MM.1S (cell line): ENCODE measurements at regions not wholly inside any gene's neighbourhood (a gene's known extent, or its start where the extent isn't known, plus 50 kb on each side); places are given as distances from the start of the nearest gene placed in this dataset.

ENCODE experiments used
- DNase-seq: peaks from one replicate; pipeline ENCODE4 v3.0.0-alpha.2; 2015
- H2AFZ ChIP-seq: fragments of 300-600 bp; sonication (generic); 2 replicates; pipeline ENCODE4 v1.6.0; 2016; ENCODE audit warnings: antibody characterized with exemption, low read length
- H3F3A ChIP-seq: fragments of 300-600 bp; sonication (generic); 2 replicates; pipeline ENCODE4 v1.6.1; 2016; ENCODE audit warnings: mild to moderate bottlenecking, antibody characterized with exemption, low read length, moderate library complexity, mixed read lengths; ENCODE audit not compliant: insufficient read depth
- H3K27ac ChIP-seq: fragments of 300-600 bp; sonication (generic); 2 replicates; pipeline ENCODE4 v1.5.1; 2016; ENCODE audit warnings: mild to moderate bottlenecking, low read length
- H3K27me3 ChIP-seq: fragments of 300-600 bp; sonication (generic); replicated peaks from 2 replicates; pipeline ENCODE4 v1.6.0; 2016; ENCODE audit warnings: low read length; ENCODE audit not compliant: insufficient read depth
- H3K36me3 ChIP-seq: fragments of 300-600 bp; sonication (generic); replicated peaks from 2 replicates; pipeline ENCODE4 v1.6.1; 2016; ENCODE audit warnings: mild to moderate bottlenecking, low read length, mixed read lengths; ENCODE audit not compliant: insufficient read depth
- H3K4me1 ChIP-seq: fragments of 300-600 bp; sonication (generic); 2 replicates; pipeline ENCODE4 v1.6.1; 2016; ENCODE audit warnings: low read length, mixed read lengths
- H3K4me2 ChIP-seq: fragments of 300-600 bp; sonication (generic); 2 replicates; pipeline ENCODE4 v1.6.0; 2016; ENCODE audit warnings: low read depth, low read length
- H3K4me3 ChIP-seq: fragments of 300-600 bp; sonication (generic); 2 replicates; pipeline ENCODE4 v1.5.1; 2016; ENCODE audit warnings: low read length, mixed read lengths
- H3K79me2 ChIP-seq: fragments of 300-600 bp; sonication (generic); 2 replicates; pipeline ENCODE4 v1.6.1; 2016; ENCODE audit warnings: mixed run types, low read length, mixed read lengths
- H3K9ac ChIP-seq: fragments of 300-600 bp; sonication (generic); 2 replicates; pipeline ENCODE4 v1.6.1; 2016; ENCODE audit warnings: low read length, mixed read lengths
- H3K9me2 ChIP-seq: fragments of 300-600 bp; sonication (generic); replicated peaks from 2 replicates; pipeline ENCODE4 v1.6.1; 2016; ENCODE audit warnings: mild to moderate bottlenecking, low read length, mixed read lengths; ENCODE audit not compliant: insufficient read depth
- H3K9me3 ChIP-seq: fragments of 300-600 bp; sonication (generic); replicated peaks from 2 replicates; pipeline ENCODE4 v1.6.1; 2016; ENCODE audit warnings: mild to moderate bottlenecking, low read length, mixed read lengths; ENCODE audit not compliant: insufficient read depth
- H4K20me1 ChIP-seq: fragments of 300-600 bp; sonication (generic); 2 replicates; pipeline ENCODE4 v1.6.1; 2016; ENCODE audit warnings: mild to moderate bottlenecking, low read length, moderate library complexity, mixed read lengths; ENCODE audit not compliant: insufficient read depth
- CTCF ChIP-seq: fragments of 300-600 bp; sonication (generic); IDR thresholded peaks from 2 replicates; pipeline ENCODE4 v1.5.1; 2016; ENCODE audit warnings: antibody characterized with exemption, low read length, mixed read lengths
- EZH2 ChIP-seq: fragments of 300-600 bp; sonication (generic); optimal IDR thresholded peaks from 2 replicates; pipeline ENCODE3; 2017; ENCODE audit warnings: low read depth, mild to moderate bottlenecking, antibody characterized with exemption, low read length, mixed read lengths
- EZH2phosphoT487 ChIP-seq: fragments of 300-600 bp; sonication (generic); IDR thresholded peaks from 2 replicates; pipeline ENCODE4 v1.6.1; 2018; ENCODE audit warnings: antibody characterized with exemption, low read length

- TF ChIP-seq CTCF (no peak), EZH2phosphoT487 (no peak), EZH2 (no peak)
- Histone ChIP-seq H3K9me3 (no peaks in the 10 kb centered on the region), H3K27me3 (no peaks in the 10 kb centered on the region), H3K36me3 (no peaks in the 10 kb centered on the region), H2AFZ (no peak overlapping the region), H3K79me2 (no peaks in the 10 kb centered on the region), H3K4me3 (no peak overlapping the region), H3K27ac (no peak overlapping the region), H4K20me1 (no peaks in the 10 kb centered on the region), H3K4me1 (no peaks in the 10 kb centered on the region), H3K9ac (no peak overlapping the region), H3F3A (no peaks in the 10 kb centered on the region), H3K9me2 (no peaks in the 10 kb centered on the region), H3K4me2 (no peak overlapping the region)
- no peak for DNase-seq
Measured at GRCh38 chr10:33783557-33783956, 449.1 kb upstream of the NRP1 start.

GRCh38 chr10:33783078-33783477, 448.6 kb upstream of the NRP1 start:
- no peaks in the 10 kb centered on the region for H3K9me3 ChIP-seq
- H3K4me3 ChIP-seq, result no peak overlapping the region
- no peaks in the 10 kb centered on the region for H3K9me2 ChIP-seq
- no peaks in the 10 kb centered on the region for H3K79me2 ChIP-seq
- no peaks in the 10 kb centered on the region for H3K36me3 ChIP-seq
- H3K4me1 ChIP-seq, result no peaks in the 10 kb centered on the region
- no peaks in the 10 kb centered on the region for H3F3A ChIP-seq
- no peak for TF ChIP-seq CTCF
- TF ChIP-seq EZH2phosphoT487, result no peak
- no peak for TF ChIP-seq EZH2
- H2AFZ ChIP-seq, result no peak overlapping the region
- no peak overlapping the region for H3K27ac ChIP-seq
- no peak overlapping the region for H3K4me2 ChIP-seq
- H3K27me3 ChIP-seq, result no peaks in the 10 kb centered on the region
- H4K20me1 ChIP-seq, result no peaks in the 10 kb centered on the region
- no peak for DNase-seq
- H3K9ac ChIP-seq, result no peak overlapping the region

GRCh38 chr10:33781606-33782395, 447.3 kb upstream of the NRP1 start:
- no peak overlapping the region for H3K27ac ChIP-seq
- H3K4me2 ChIP-seq, result no peak overlapping the region
- H3K36me3 ChIP-seq, result no peaks in the 10 kb centered on the region
- H2AFZ ChIP-seq, result no peak overlapping the region
- no peaks in the 10 kb centered on the region for H3F3A ChIP-seq
- DNase-seq, result no peak
- TF ChIP-seq EZH2, result no peak
- TF ChIP-seq CTCF, result no peak
- no peak for TF ChIP-seq EZH2phosphoT487
- no peak overlapping the region for H3K9ac ChIP-seq
- no peaks in the 10 kb centered on the region for H3K9me3 ChIP-seq
- H3K4me3 ChIP-seq, result no peak overlapping the region
- no peaks in the 10 kb centered on the region for H3K9me2 ChIP-seq
- no peaks in the 10 kb centered on the region for H3K27me3 ChIP-seq
- no peaks in the 10 kb centered on the region for H3K79me2 ChIP-seq
- no peaks in the 10 kb centered on the region for H3K4me1 ChIP-seq
- no peaks in the 10 kb centered on the region for H4K20me1 ChIP-seq
